ENCODE measurements at regions not wholly inside any gene's neighbourhood (a gene's known extent, or its start where the extent isn't known, plus 50 kb on each side); places are given as distances from the start of the nearest gene placed in this dataset.

- no peak for TF ChIP-seq POLR2AphosphoS5 (IDR thresholded peaks at IDR 0.05)
- TF ChIP-seq POLR2A (IDR thresholded peaks at IDR 0.05) = no peak
- TF ChIP-seq CTCF (IDR thresholded peaks at IDR 0.05) = no peak
- no peak for TF ChIP-seq EP300 (IDR thresholded peaks at IDR 0.05)
- H3K27me3 ChIP-seq = no peaks in the 10 kb centered on the region
- no peak overlapping the region for H3K27ac ChIP-seq
- H3K36me3 ChIP-seq = no peaks in the 10 kb centered on the region
- no peaks in the 10 kb centered on the region for H3K9me3 ChIP-seq
- no peaks in the 10 kb centered on the region for H3K4me1 ChIP-seq
- no peak for DNase-seq
- WGBS, 2 donors = 78 to 81% methylated on average over 4 to 5 of the region's 5 CpGs
- H3K4me3 ChIP-seq = no peak overlapping the region
- no peak for ATAC-seq (ENCODE audit: low FRiP score in 2 of 2)
Measured at GRCh38 chr9:97759581-97760288, 62.6 kb upstream of the XPA start.

- Histone ChIP-seq H3K4me1 (no peaks in the 10 kb centered on the region), H3K4me3 (no peak overlapping the region), H3K36me3 (no peaks in the 10 kb centered on the region), H3K9me3 (no peaks in the 10 kb centered on the region), H3K27me3 (no peaks in the 10 kb centered on the region), H3K27ac (no peak overlapping the region)
- 65 to 66% methylated on average over 8 of the region's 8 CpGs for WGBS, 2 donors
- no peak for ATAC-seq (ENCODE audit: low FRiP score in 2 of 2)
- no peak for TF ChIP-seq EP300 (IDR thresholded peaks at IDR 0.05)
- no peak for TF ChIP-seq CTCF (IDR thresholded peaks at IDR 0.05)
- no peak for TF ChIP-seq POLR2A (IDR thresholded peaks at IDR 0.05)
- TF ChIP-seq POLR2AphosphoS5 (IDR thresholded peaks at IDR 0.05) = no peak
- no peak for DNase-seq
Measured at GRCh38 chr9:97761056-97761598, 64.0 kb upstream of the XPA start.

GRCh38 chr9:97761879-97762278, 64.7 kb upstream of the XPA start:
- no peak for DNase-seq

GRCh38 chr9:97763874-97764273, 66.7 kb upstream of the XPA start:
- no peak for ATAC-seq (ENCODE audit: low FRiP score in 2 of 2)
- TF ChIP-seq EP300 (IDR thresholded peaks at IDR 0.05) = no peak
- TF ChIP-seq POLR2AphosphoS5 (IDR thresholded peaks at IDR 0.05) = no peak
- TF ChIP-seq POLR2A (IDR thresholded peaks at IDR 0.05) = no peak
- TF ChIP-seq CTCF (IDR thresholded peaks at IDR 0.05) = no peak
- 77 to 80% methylated on average over 3 to 4 of the region's 4 CpGs for WGBS, 2 donors
- no peaks in the 10 kb centered on the region for H3K9me3 ChIP-seq
- no peaks in the 10 kb centered on the region for H3K27me3 ChIP-seq
- DNase-seq = no peak
- no peak overlapping the region for H3K27ac ChIP-seq
- no peak overlapping the region for H3K4me3 ChIP-seq
- no peaks in the 10 kb centered on the region for H3K36me3 ChIP-seq
- H3K4me1 ChIP-seq = no peaks in the 10 kb centered on the region

More at GRCh38 chr9:97761879-97762278, 64.7 kb upstream of the XPA start:
- H3K27ac ChIP-seq = no peak overlapping the region
- no peaks in the 10 kb centered on the region for H3K36me3 ChIP-seq
- no peaks in the 10 kb centered on the region for H3K9me3 ChIP-seq
- H3K4me3 ChIP-seq = no peak overlapping the region
- no peaks in the 10 kb centered on the region for H3K4me1 ChIP-seq
- TF ChIP-seq EP300 (IDR thresholded peaks at IDR 0.05) = no peak
- no peak for TF ChIP-seq CTCF (IDR thresholded peaks at IDR 0.05)
- TF ChIP-seq POLR2A (IDR thresholded peaks at IDR 0.05) = no peak
- TF ChIP-seq POLR2AphosphoS5 (IDR thresholded peaks at IDR 0.05) = no peak
- no peaks in the 10 kb centered on the region for H3K27me3 ChIP-seq
- 80 to 81% methylated on average over 8 of the region's 8 CpGs for WGBS, 2 donors
- ATAC-seq (ENCODE audit: low FRiP score in 2 of 2) = no peak

GRCh38 chr9:97766092-97766491, 69.0 kb upstream of the XPA start:
- no peak for TF ChIP-seq POLR2A (IDR thresholded peaks at IDR 0.05)
- no peak for TF ChIP-seq EP300 (IDR thresholded peaks at IDR 0.05)
- TF ChIP-seq POLR2AphosphoS5 (IDR thresholded peaks at IDR 0.05) = no peak
- no peak for TF ChIP-seq CTCF (IDR thresholded peaks at IDR 0.05)
- no peak for ATAC-seq (ENCODE audit: low FRiP score in 2 of 2)
- WGBS, 2 donors = 79 to 93% methylated on average over 2 of the region's 2 CpGs

More at GRCh38 chr9:97766092-97766491, 69.0 kb upstream of the XPA start:
- H3K27me3 ChIP-seq = no peaks in the 10 kb centered on the region
- no peak for DNase-seq
- H3K4me1 ChIP-seq = no peaks in the 10 kb centered on the region
- H3K36me3 ChIP-seq = no peaks in the 10 kb centered on the region
- no peak overlapping the region for H3K4me3 ChIP-seq
- H3K27ac ChIP-seq = no peak overlapping the region
- no peaks in the 10 kb centered on the region for H3K9me3 ChIP-seq

Measured in upper lobe of left lung (tissue), 6 donors.